ENCODE measurements at regions not wholly inside any gene's neighbourhood (a gene's known extent, or its start where the extent isn't known, plus 50 kb on each side); places are given as distances from the start of the nearest gene placed in this dataset.

DNA sequence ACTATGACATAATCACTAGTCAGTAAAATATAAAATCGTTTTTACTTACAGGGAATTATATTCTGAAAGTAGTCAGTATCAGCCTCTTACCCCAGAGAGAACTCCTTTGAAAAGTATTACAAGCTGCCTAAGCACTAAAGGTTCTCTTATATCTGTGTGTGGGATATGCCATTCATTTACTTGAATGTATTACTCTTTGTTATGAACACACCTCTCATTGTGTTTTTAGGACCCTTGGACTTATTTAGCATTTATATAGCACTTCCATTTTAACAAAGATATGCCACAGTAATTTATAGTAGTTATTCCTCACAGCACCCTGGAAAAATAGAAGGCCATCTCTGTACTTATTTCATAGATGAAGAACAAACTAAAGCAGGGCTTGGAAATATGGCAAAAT lies 1178.0 kb downstream of the OLFM4 start:
- Histone ChIP-seq H3K27ac (no peak overlapping the region), H3K9me3 (no peaks in the 10 kb centered on the region), H3K4me1 (no peaks in the 10 kb centered on the region), H3K36me3 (no peaks in the 10 kb centered on the region), H3K27me3 (no peaks in the 10 kb centered on the region), H3K4me3 (no peak overlapping the region)
- no peak for TF ChIP-seq POLR2A (IDR thresholded peaks at IDR 0.05)
- TF ChIP-seq, protein P1, sequence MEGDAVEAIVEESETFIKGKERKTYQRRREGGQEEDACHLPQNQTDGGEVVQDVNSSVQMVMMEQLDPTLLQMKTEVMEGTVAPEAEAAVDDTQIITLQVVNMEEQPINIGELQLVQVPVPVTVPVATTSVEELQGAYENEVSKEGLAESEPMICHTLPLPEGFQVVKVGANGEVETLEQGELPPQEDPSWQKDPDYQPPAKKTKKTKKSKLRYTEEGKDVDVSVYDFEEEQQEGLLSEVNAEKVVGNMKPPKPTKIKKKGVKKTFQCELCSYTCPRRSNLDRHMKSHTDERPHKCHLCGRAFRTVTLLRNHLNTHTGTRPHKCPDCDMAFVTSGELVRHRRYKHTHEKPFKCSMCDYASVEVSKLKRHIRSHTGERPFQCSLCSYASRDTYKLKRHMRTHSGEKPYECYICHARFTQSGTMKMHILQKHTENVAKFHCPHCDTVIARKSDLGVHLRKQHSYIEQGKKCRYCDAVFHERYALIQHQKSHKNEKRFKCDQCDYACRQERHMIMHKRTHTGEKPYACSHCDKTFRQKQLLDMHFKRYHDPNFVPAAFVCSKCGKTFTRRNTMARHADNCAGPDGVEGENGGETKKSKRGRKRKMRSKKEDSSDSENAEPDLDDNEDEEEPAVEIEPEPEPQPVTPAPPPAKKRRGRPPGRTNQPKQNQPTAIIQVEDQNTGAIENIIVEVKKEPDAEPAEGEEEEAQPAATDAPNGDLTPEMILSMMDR (IDR thresholded peaks at IDR 0.05): no peak
- DNase-seq: no peak

DNA sequence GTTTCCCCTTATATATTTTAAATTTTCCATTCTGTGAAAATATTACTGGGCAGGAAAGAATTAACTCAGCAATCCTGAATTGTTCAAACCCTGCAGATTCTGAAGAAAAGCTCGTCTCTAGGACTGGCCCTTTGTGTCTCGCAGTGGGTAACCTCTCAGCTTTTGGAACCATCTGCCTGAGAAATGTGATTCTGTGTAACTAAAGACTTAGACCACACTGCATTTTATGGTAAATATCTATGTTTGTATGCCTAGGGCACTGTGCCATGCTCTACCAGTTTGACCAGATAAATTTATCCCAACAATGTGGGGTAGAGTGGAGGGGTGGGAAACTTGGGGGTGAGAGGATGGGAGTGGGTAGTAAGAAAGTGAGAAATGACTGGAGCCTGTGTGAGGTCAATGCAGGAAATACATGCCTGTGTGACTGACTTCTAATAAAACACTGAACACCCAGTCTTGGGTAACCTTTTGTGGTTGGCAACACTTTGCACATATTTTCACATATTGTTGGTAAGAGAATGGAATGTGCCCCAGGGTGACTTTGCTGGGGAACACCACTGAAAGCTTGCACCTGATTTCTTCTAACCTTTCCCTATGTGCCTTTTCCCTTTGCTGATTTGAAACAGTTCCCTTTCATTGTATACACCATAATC lies 1181.9 kb downstream of the OLFM4 start:
- no peaks in the 10 kb centered on the region for H3K4me1 ChIP-seq
- no peak for DNase-seq
- no peak overlapping the region for H3K4me3 ChIP-seq
- no peak overlapping the region for H3K27ac ChIP-seq
- TF ChIP-seq, protein P1 (IDR thresholded peaks at IDR 0.05): no peak
- no peak for TF ChIP-seq POLR2A (IDR thresholded peaks at IDR 0.05)
- no peaks in the 10 kb centered on the region for H3K36me3 ChIP-seq
- H3K27me3 ChIP-seq: no peaks in the 10 kb centered on the region
- no peaks in the 10 kb centered on the region for H3K9me3 ChIP-seq

DNA sequence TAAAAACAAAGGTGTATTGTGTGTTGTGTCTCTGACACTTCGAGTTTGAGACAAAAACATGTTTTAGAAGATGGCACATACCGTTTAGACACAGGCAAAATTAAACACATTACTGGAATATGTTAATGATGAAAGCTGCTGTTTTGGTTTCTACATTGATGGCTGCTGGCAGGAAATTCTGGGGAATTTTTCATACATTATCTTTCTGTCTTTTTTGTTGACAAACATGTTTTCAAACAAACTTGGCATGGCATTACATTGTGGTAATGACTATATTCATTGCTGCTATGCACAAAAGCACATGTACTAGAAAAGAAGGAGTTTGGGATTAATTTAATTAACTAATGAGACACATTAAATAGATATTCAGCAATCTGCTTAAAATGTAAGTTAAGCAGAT lies 1187.6 kb downstream of the OLFM4 start:
- no peak overlapping the region for H3K4me3 ChIP-seq
- no peak overlapping the region for H3K27ac ChIP-seq
- H3K9me3 ChIP-seq: no peaks in the 10 kb centered on the region
- H3K27me3 ChIP-seq: no peaks in the 10 kb centered on the region
- no peak for DNase-seq
- TF ChIP-seq, protein P1 (IDR thresholded peaks at IDR 0.05): no peak
- TF ChIP-seq POLR2A (IDR thresholded peaks at IDR 0.05): no peak
- no peaks in the 10 kb centered on the region for H3K4me1 ChIP-seq
- no peaks in the 10 kb centered on the region for H3K36me3 ChIP-seq

DNA sequence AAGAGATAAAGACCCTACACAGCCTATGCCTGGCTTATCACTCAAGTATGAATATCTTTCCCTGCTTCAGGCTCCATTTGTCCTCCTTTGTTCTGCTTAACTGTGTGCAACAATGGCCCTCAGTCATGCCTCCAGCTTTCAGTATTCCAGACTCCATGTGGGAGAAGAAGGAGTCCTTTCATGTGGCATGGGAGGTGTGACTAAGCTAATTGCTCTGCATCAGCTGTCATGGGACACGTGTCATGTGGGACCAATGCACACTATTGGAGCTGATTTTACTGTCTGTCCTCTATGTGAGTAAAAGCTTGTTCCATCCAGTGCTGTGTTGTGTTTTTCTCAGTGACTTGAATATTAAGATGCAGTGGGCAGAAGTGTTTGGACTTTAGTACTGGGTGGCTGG lies 1198.3 kb downstream of the OLFM4 start:
- no peaks in the 10 kb centered on the region for H3K27me3 ChIP-seq
- DNase-seq: no peak
- H3K9me3 ChIP-seq: no peaks in the 10 kb centered on the region
- no peaks in the 10 kb centered on the region for H3K4me1 ChIP-seq
- H3K36me3 ChIP-seq: no peaks in the 10 kb centered on the region
- no peak for TF ChIP-seq POLR2A (IDR thresholded peaks at IDR 0.05)
- TF ChIP-seq, protein P1 (IDR thresholded peaks at IDR 0.05): no peak
- H3K4me3 ChIP-seq: no peak overlapping the region
- H3K27ac ChIP-seq: no peak overlapping the region

DNA sequence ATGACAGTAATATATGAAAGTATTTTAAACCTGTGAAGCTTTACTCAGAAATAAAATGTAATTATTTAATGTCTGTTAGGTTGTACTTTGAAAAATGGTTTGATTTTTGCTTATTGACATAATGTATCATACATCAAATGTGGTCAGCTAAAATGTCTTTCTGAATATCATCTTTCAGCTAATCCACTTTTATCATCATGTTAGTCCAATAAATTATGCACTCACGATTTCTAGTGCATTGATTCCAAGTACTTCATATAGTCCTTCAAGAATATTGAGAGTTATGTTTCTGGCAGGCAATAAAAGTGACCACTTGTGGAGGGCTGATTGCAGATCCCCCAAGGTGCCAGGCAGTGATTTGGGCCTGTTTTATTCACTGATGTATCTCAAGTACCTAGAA lies 1204.1 kb downstream of the OLFM4 start:
- H3K4me1 ChIP-seq: no peaks in the 10 kb centered on the region
- no peaks in the 10 kb centered on the region for H3K9me3 ChIP-seq
- H3K27me3 ChIP-seq: no peaks in the 10 kb centered on the region
- TF ChIP-seq, protein P1 (IDR thresholded peaks at IDR 0.05): no peak
- no peak for TF ChIP-seq POLR2A (IDR thresholded peaks at IDR 0.05)
- no peaks in the 10 kb centered on the region for H3K36me3 ChIP-seq
- no peak overlapping the region for H3K27ac ChIP-seq
- H3K4me3 ChIP-seq: no peak overlapping the region
- no peak for DNase-seq

DNA sequence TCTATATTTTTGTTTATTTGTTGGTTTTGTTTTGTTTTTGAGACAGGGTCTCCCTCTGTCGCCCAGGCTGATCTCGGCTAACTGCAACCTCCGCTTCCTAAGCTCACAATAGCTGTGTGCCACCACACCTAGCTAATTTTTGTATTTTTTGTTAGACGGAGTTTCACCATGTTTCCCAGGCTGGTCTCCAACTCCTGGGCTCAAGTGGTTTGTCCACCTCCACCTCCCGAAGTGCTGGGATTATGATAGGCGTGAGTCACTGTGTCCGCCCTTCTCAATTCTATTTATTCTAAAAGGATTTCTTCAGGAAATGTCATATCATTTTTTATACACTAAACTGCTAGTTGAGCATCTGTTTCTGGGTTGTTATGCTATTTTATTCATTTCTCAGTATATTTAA lies 1206.0 kb downstream of the OLFM4 start:
- no peaks in the 10 kb centered on the region for H3K36me3 ChIP-seq
- no peaks in the 10 kb centered on the region for H3K9me3 ChIP-seq
- TF ChIP-seq POLR2A (IDR thresholded peaks at IDR 0.05): no peak
- TF ChIP-seq, protein P1 (IDR thresholded peaks at IDR 0.05): no peak
- no peak overlapping the region for H3K27ac ChIP-seq
- no peak overlapping the region for H3K4me3 ChIP-seq
- no peaks in the 10 kb centered on the region for H3K4me1 ChIP-seq
- DNase-seq: no peak
- no peaks in the 10 kb centered on the region for H3K27me3 ChIP-seq

Measured in Peyer's patch (tissue), 4 donors.